IPS-11a (cell line): ENCODE measurements at regions not wholly inside any gene's neighbourhood (a gene's known extent, or its start where the extent isn't known, plus 50 kb on each side); places are given as distances from the start of the nearest gene placed in this dataset.

Source experiments
- H3K4me3 ChIP-seq: one replicate; pipeline ENCODE4 v1.5.1; 2013; ENCODE audit warnings: low read depth, low read length, control low read depth

DNA sequence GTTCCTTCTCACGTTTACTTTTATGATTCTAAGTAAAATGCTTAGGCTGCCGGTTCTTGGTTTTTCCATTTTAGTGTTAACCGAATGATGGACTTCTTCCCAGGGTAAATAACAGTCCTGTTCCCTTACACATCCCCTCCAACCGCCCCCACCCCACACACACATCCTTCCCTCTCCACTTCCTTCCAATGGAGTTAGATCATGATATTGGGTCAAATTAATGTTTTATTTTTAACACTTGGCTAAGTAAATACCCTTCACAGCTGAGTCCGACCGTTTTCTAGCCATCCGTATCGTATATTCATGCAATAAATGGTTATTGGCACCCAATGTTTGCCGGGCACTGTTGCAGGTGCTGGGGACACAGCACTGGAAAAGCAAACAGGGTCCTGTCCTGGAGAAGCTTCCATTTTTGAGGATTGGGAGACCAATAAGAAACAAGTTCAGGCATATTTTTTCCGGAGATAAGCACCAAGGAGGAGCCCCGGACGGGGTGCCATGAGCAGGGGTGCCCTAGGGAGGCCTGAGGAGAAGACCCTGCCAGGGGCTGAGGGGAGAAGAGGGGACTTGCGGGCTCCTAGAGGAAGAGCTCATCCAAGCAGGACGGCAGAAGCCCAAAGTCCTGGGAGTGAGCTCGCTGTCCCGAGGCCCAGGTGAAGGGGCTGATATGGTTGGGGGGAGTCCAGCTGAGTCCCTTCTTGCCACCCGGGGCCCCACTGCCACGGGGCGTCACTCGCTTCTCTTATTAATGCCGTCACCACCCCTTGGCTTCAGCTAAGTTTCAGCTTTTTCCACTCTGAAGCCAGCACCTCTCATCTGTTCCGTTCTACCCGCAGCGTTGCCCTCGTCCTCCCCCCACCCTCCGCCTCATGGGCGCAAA is 126.0 kb upstream of the RET start:
- H3K4me3 ChIP-seq: no peak overlapping the region

GRCh38 chr10:42951486-42952251 is 125.2 kb upstream of the RET start:
- peak overlapping the region; percentile 17 for H3K4me3 ChIP-seq

DNA sequence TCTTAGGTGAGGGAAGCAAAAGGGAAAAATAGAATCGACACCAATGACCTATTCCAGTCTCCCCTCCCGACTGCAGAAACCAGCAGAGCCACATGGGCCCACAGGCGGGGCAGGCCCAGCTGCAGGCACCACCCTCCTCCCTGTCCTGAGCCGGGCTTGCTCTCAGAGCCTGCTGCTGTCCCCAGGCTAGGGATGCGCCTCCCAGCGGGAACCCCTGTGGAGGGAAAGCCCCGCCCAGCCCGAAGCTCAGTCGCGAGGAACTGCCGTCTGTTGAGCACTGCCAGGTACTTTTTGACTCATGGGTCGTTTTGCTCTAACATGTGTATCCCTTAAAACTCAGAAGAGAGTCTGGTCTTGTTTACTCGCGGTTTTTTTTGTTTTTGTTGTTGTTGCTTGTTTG is 124.5 kb upstream of the RET start:
- H3K4me3 ChIP-seq: no peak overlapping the region

- no peak overlapping the region for H3K4me3 ChIP-seq
These were observed 123.8 kb upstream of the RET start for GRCh38 chr10:42952931-42953683.

- no peak overlapping the region for H3K4me3 ChIP-seq
These were observed 122.9 kb upstream of the RET start for GRCh38 chr10:42953684-42954674.

- H3K4me3 ChIP-seq: no peak overlapping the region
These were observed 121.9 kb upstream of the RET start for GRCh38 chr10:42954766-42955492.

DNA sequence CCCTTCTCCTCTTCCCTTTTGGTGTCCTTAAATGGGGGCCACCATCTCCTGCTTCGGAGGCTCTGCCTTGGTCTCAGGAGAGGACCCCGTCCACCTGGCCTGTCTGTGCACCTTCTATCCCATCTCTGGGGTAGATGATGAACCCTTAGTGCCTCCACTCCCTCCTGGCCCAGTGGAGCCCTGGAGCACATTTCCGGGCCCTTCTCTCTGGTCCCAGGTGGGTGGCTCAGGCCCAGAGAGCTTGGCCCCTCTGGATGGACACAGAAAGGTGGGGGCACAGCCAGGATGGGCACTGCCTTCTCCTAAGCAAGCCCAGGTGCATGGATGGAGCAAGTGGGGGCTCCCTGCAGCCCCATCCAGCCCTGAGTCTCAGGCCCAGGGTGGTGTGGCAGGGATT is 121.4 kb upstream of the RET start:
- H3K4me3 ChIP-seq: no peak overlapping the region

- no peak overlapping the region for H3K4me3 ChIP-seq
These were observed 120.8 kb upstream of the RET start for GRCh38 chr10:42956045-42956444.

DNA sequence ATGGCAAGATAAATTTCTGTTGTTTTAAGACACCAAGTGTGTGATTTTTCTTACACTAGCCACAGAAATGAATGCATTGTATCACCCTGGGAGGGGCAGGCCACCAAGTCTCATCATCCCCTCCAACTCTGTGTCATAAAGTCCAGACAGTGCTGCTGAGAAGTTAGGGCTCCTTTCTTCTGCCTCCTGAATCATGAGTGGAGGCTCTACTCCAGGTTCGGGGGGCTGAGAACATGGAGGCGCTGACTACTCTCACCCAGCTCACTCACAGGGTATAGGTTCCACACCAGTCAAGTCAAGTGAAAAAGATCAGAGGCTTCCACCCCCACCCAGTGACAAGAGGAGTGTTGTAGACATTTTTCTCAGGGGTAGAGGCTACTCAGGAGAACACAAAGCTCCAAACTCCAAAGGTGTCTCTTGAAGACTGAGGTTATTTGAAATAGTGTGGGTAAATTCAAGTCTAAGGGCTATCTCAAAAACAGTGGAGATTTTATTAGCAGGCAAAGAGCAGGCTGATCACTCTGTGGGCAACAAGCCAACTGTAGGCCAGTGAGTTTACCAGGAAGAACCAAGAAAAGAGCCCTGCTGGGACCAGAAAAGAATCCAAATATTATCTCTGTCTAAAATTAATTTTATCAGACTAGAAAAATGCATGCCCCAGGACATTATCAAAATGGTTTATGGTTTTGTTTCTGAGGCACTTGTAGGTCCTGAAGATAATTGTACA is 118.6 kb upstream of the RET start:
- H3K4me3 ChIP-seq: no peak overlapping the region

GRCh38 chr10:42959833-42960232 is 117.0 kb upstream of the RET start:
- H3K4me3 ChIP-seq: no peak overlapping the region

GRCh38 chr10:42960491-42960990 is 116.3 kb upstream of the RET start:
- H3K4me3 ChIP-seq: no peak overlapping the region

DNA sequence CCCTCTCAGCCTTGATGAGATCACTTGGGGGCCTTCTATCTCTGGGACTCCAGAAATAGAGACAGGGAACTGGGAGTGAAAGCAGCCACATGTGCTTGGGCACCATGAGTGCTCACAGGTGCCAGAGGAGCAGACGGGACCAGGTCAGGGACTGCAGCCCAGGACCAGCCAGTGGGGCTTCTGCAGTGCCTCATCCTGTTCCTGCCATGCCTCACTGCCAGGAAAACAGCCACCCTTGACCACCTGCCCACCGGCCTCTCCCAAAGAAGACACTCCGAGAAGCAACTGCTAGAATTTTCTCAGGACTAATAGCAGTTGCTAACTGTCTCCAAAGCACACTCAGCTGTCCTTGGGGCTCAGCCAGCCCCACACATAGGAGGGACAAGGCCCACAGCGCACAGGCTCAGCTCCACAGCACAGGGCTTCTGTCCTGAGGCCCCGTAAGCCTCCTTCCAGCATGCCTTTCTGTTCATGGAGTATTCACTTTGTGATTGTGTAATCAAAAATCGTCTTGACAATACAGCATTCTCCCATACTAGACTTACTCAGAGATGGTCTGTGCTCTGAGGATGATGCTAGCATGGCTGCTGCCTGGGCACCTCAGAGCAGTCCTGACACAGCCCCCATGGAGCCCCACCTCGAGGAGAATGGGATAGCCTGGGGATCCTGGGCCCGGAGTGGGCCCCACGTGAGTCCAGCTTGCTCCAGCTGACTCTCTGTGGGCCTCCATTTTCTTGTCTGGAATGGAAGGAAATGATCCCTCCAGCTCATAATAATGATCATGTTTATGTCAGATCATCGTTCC is 115.7 kb upstream of the RET start:
- no peak overlapping the region for H3K4me3 ChIP-seq

DNA sequence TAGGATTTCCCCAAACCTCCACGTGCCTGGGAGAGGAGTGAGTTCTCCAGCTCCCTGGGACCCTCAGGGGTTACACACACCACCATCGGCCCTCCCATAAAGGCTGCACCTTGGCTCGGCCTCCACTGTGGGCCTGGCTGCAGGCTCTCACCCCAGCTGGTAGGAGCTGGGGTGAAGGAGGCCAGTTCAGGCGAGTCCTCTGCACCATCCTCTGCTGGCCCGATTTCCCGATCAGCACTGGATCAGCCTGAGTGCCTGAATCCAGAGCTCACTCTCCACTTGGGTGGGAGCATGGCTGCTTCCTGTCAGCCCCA is 115.1 kb upstream of the RET start:
- no peak overlapping the region for H3K4me3 ChIP-seq

DNA sequence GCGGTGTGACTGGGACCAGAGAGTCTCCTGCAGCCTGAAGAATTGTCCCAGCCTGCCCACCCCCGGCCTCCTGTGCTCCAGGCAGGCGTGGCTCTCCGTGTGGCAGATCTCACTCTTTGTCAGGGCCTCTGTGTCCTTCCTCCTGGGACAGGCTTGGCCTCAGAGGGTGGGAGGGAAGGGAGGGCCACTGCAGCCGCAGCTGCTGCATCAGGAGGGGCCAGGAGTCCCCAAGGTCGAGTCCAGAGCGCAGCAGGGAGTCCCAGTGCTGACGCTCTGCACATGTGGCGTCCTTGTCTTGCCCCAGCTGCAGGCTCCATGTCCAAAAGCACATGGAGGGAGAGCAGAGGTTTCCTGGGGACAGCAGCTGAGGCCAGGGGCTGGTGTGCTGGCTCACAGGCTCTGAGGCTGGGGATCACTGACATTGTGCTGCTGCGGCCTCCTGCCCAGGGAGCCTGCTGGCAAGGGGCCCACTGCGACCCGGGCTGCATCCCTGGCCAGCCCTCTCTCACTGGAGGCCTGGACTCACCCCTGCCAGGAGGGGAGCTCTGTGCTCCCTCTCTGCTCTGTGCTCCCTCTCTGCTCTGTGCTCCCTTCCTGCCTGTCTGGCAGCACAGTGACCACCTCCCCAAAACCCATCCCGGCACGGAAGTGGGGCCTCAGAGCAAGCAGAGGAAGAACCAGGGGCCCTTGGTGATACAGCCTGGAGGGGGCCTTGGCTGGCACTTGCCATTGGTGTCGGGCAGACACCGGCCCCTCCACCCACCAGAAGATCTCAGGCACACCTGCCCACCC is 114.6 kb upstream of the RET start:
- no peak overlapping the region for H3K4me3 ChIP-seq

DNA sequence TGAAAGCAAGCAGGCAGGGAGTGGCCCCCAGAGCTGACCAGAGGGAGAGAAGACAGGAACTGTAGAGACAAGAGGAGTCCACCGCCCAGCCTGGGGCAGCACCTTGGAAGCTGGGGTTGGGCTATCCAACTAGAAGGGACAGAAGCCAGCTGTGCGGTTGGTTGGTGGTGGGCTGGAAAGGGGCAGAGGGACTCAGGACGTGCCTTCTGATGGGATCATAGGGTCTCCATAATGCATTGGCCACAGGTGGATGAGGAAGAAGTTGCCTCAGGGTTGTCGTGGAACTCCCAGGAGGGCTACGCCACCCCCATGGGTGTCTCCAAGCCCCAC is 114.0 kb upstream of the RET start:
- H3K4me3 ChIP-seq: no peak overlapping the region

DNA sequence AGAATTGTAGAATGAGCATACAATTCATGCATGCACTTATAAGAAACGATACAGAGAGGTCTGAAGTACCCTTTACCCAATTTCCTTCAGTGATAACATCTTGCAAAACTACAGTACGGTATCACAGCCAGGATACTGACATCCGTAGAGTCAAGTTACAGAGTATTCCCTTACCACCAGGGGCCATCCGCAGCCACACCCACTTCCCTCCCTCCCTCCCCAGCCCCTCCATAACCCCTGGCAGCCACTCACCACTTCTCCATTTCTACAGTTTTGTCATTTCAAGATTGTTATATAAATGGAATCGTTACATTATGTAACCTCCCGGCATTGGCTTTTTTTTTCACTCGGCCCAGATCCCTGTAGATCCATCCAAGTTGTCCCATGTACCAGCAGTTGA is 113.6 kb upstream of the RET start:
- no peak overlapping the region for H3K4me3 ChIP-seq

GRCh38 chr10:42969147-42969546 is 107.7 kb upstream of the RET start:
- no peak overlapping the region for H3K4me3 ChIP-seq

- H3K4me3 ChIP-seq: no peak overlapping the region
These were observed 107.0 kb upstream of the RET start for GRCh38 chr10:42969909-42970308.
